A549 (cell line): ENCODE measurements at regions not wholly inside any gene's neighbourhood (a gene's known extent, or its start where the extent isn't known, plus 50 kb on each side); places are given as distances from the start of the nearest gene placed in this dataset.

Source experiments
- ATAC-seq, 2 experiments: fragments of 200-7000 bp in 1 of 2; fragments of >200 bp in 1 of 2; cut with Nextera tagmentation in 1 of 2; cut with Tn5 transposase in 1 of 2; 3 replicates each; pipeline versions ENCODE4 v1.8.0 to v1.9.1; 2018 to 2020; ENCODE audit warnings: mild to moderate bottlenecking in 1 of 2, moderate library complexity in 1 of 2
- CTCF ChIA-PET: fragments of 300-600 bp; sonication (Branson Sonifier 250); formaldehyde crosslinking; extraction: SDS; loops from one replicate; lab custom pipeline; 2021; ENCODE audit warnings: antibody characterized with exemption, inconsistent platforms; lab: Yijun Ruan, JAX
- POLR2A ChIA-PET: fragments of 350-600 bp; formaldehyde crosslinking; extraction: SDS; loops from one replicate; lab custom pipeline; 2021; ENCODE audit warnings: antibody characterized with exemption, inconsistent platforms; lab: Yijun Ruan, JAX
- DNase-seq, 2 experiments: peaks; one replicate each; pipeline versions ENCODE4 v3.0.0 to v3.0.0-alpha.2; 2011 to 2016; ENCODE audit warnings: low read depth in 1 of 2, low spot score in 1 of 2
- FAIRE-seq: peaks from 2 replicates; lab custom pipeline; 2011; peaks lifted over from hg19 to GRCh38; lab: Jason Lieb, UNC
- H3K27ac ChIP-seq, 2 experiments: fragments of >200 bp; sonication (Bioruptor Twin); formaldehyde crosslinking; 3 replicates each; pipeline ENCODE4 v1.5.1; 2016 to 2017
- H3K4me1 ChIP-seq: fragments of >200 bp; sonication (Bioruptor Twin); formaldehyde crosslinking; 3 replicates; pipeline ENCODE4 v1.6.1; 2016
- H3K4me2 ChIP-seq: fragments of >200 bp; sonication (Bioruptor Twin); formaldehyde crosslinking; 3 replicates; pipeline ENCODE4 v1.6.1; 2016
- H3K4me3 ChIP-seq: fragments of >200 bp; sonication (Bioruptor Twin); formaldehyde crosslinking; 3 replicates; pipeline ENCODE4 v1.5.1; 2016
- H3K9me3 ChIP-seq: fragments of >200 bp; sonication (Bioruptor Twin); formaldehyde crosslinking; 3 replicates; pipeline ENCODE4 v1.6.1; 2016
- ATOH8 ChIP-seq: fragments of 250-450 bp; sonication (Bioruptor Pico); IDR thresholded peaks from 2 replicates; pipeline ENCODE4 v1.5.0; 2020; ENCODE audit warnings: low read depth, mild to moderate bottlenecking, moderate library complexity
- CBX8 ChIP-seq: fragments of 200-600 bp; sonication (generic); IDR thresholded peaks from 2 replicates; pipeline ENCODE4 v1.6.1; 2016
- CEBPB ChIP-seq, 2 experiments: fragments of >200 bp in 1 of 2; sonication (Bioruptor Twin) in 1 of 2; formaldehyde crosslinking in 1 of 2; IDR thresholded peaks; 2 replicates each; pipeline ENCODE4 v1.6.1; 2012 to 2016
- CHD2 ChIP-seq: fragments of 150-350 bp; IDR thresholded peaks from 2 replicates; pipeline ENCODE4 v1.6.1; 2014; ENCODE audit warnings: low read length; ENCODE audit not compliant: partially characterized antibody
- ELK1 ChIP-seq: fragments of 150-350 bp; IDR thresholded peaks from 2 replicates; pipeline ENCODE4 v1.6.1; 2014; ENCODE audit warnings: low read depth, mild to moderate bottlenecking, low read length
- EP300 ChIP-seq, 2 experiments: fragments of >200 bp; sonication (Bioruptor Twin); formaldehyde crosslinking; IDR thresholded peaks; 2 replicates in 1 of 2; 3 replicates in 1 of 2; pipeline ENCODE4 v1.6.1; 2016 to 2017
- FOSB ChIP-seq: fragments of 250-450 bp; sonication (Bioruptor Pico); IDR thresholded peaks from 2 replicates; pipeline ENCODE4 v1.5.0; 2020; ENCODE audit warnings: mild to moderate bottlenecking, moderate library complexity
- HOXA7 ChIP-seq: fragments of 250-450 bp; sonication (Bioruptor Pico); IDR thresholded peaks from 2 replicates; pipeline ENCODE4 v1.5.0; 2020; ENCODE audit warnings: mild to moderate bottlenecking, moderate library complexity
- HOXB13 ChIP-seq: fragments of 250-450 bp; sonication (Bioruptor Pico); IDR thresholded peaks from 2 replicates; pipeline ENCODE4 v1.5.0; 2020; ENCODE audit warnings: low read depth, mild to moderate bottlenecking, moderate library complexity
- HOXB5 ChIP-seq: fragments of 250-450 bp; sonication (Bioruptor Pico); IDR thresholded peaks from 2 replicates; pipeline ENCODE4 v1.5.0; 2020; ENCODE audit warnings: mild to moderate bottlenecking, moderate library complexity
- JUNB ChIP-seq: fragments of >200 bp; sonication (Bioruptor Twin); formaldehyde crosslinking; IDR thresholded peaks from 2 replicates; pipeline ENCODE4 v1.6.1; 2016
- KDM5A ChIP-seq: fragments of 200-600 bp; sonication (generic); IDR thresholded peaks from 2 replicates; pipeline ENCODE4 v1.6.1; 2016; ENCODE audit warnings: antibody characterized with exemption, mild to moderate bottlenecking
- NFE2L2 ChIP-seq: fragments of 150-350 bp; conservative IDR thresholded peaks from 2 replicates; pipeline ENCODE4 v1.6.1; 2014; ENCODE audit warnings: low read length
- NPAS2 ChIP-seq: fragments of 250-450 bp; sonication (Bioruptor Pico); IDR thresholded peaks from 2 replicates; pipeline ENCODE4 v1.8.0; 2022; ENCODE audit warnings: mild to moderate bottlenecking, moderate library complexity, borderline replicate concordance
- PHF8 ChIP-seq: fragments of 200-600 bp; sonication (generic); IDR thresholded peaks from 2 replicates; pipeline ENCODE4 v1.6.1; 2016; ENCODE audit warnings: low read depth, mild to moderate bottlenecking, antibody characterized with exemption, moderate library complexity, borderline replicate concordance
- POLR2AphosphoS2 ChIP-seq: conservative IDR thresholded peaks from 2 replicates; pipeline ENCODE4 v1.6.1; 2012; ENCODE audit warnings: low read length, improper control_type of control experiment, inconsistent platforms
- RAD21 ChIP-seq, 2 experiments: fragments of >200 bp in 1 of 2; sonication (Bioruptor Twin) in 1 of 2; formaldehyde crosslinking in 1 of 2; IDR thresholded peaks in 1 of 2; conservative IDR thresholded peaks in 1 of 2; 2 replicates in 1 of 2; 3 replicates in 1 of 2; pipeline ENCODE4 v1.6.1; 2012 to 2018; ENCODE audit warnings: inconsistent platforms in 1 of 2
- REST ChIP-seq: fragments of 200-600 bp; sonication (generic); IDR thresholded peaks from 2 replicates; pipeline ENCODE4 v1.6.1; 2016; ENCODE audit warnings: antibody characterized with exemption, mild to moderate bottlenecking, moderate library complexity
- RFX5 ChIP-seq: fragments of 450-650 bp; IDR thresholded peaks from 2 replicates; pipeline ENCODE4 v1.7.1; 2014; ENCODE audit warnings: antibody characterized with exemption, mild to moderate bottlenecking, moderate library complexity
- ZNF302 ChIP-seq: fragments of 250-450 bp; sonication (Bioruptor Pico); IDR thresholded peaks from 2 replicates; pipeline ENCODE4 v1.9.0; 2021; ENCODE audit warnings: inconsistent platforms, mild to moderate bottlenecking, moderate library complexity
- ZSCAN20 ChIP-seq: fragments of 250-450 bp; sonication (Bioruptor Pico); IDR thresholded peaks from 2 replicates; pipeline ENCODE4 v1.8.0; 2022; ENCODE audit warnings: mild to moderate bottlenecking, moderate library complexity
- WGBS: methylation state at CpG from one replicate; pipeline ENCODE4 v1.1.6; 2017; ENCODE audit errors: missing lambda C conversion rate; 5-methylcytosine and 5-hydroxymethylcytosine counted together

GRCh38 chr18:57241869-57242268 lies 95.0 kb downstream of the BOD1L2 start:
- H3K9me3 ChIP-seq, result no peaks in the 10 kb centered on the region
- no peak overlapping the region for H3K4me3 ChIP-seq
- ATAC-seq (no peak), FAIRE-seq (no peak), DNase-seq (no peak)
- WGBS, result 25% methylated on average over 3 of the region's 3 CpGs
- H3K4me1 ChIP-seq, result no peaks in the 10 kb centered on the region
- TF ChIP-seq REST (no peak), NPAS2 (CRISPR knock-in tag) (no peak), CBX8 (no peak), ELK1 (no peak), CEBPB (IDR thresholded peaks at IDR 0.05) (no peak), NFE2L2 (no peak), HOXB5 (CRISPR knock-in tag) (no peak), HOXB13 (CRISPR knock-in tag) (no peak), CHD2 (no peak), KDM5A (no peak), EP300 (IDR thresholded peaks at IDR 0.05) (no peak)
- H3K27ac ChIP-seq, result no peak overlapping the region
- H3K4me2 ChIP-seq, result no peak overlapping the region
- ChIA-PET CTCF (interaction anchor here (0.7 kb wide), 1 partner anchor 64 kb away, joined by 3 read pairs; no protein-coding TSS in a partner anchor), POLR2A (no interaction called here)

GRCh38 chr18:57242285-57242684 lies 95.4 kb downstream of the BOD1L2 start:
- CTCF ChIA-PET, result no interaction called here
- H3K27ac ChIP-seq, result no peak overlapping the region
- DNase-seq, result no peak
- POLR2A ChIA-PET, result no interaction called here
- FAIRE-seq, result no peak
- no peaks in the 10 kb centered on the region for H3K4me1 ChIP-seq
- 57% methylated on average over 2 of the region's 2 CpGs for WGBS
- no peak overlapping the region for H3K4me3 ChIP-seq
- no peak overlapping the region for H3K4me2 ChIP-seq
- TF ChIP-seq PHF8 (no peak), ZSCAN20 (CRISPR knock-in tag) (no peak), JUNB (no peak), REST (no peak), HOXA7 (CRISPR knock-in tag) (no peak), NPAS2 (CRISPR knock-in tag) (no peak), RFX5 (no peak), ELK1 (no peak), KDM5A (no peak), ZNF302 (CRISPR knock-in tag) (no peak), ATOH8 (no peak), FOSB (CRISPR knock-in tag) (no peak), RAD21 (conservative IDR thresholded peaks at IDR 0.05 in 1 of 2, IDR thresholded peaks at IDR 0.05 in 1 of 2) (no peak), POLR2AphosphoS2 (no peak)
- H3K9me3 ChIP-seq, result no peaks in the 10 kb centered on the region
- no peak for ATAC-seq
